Epithelial cell of proximal tubule (primary cell): ENCODE measurements at regions not wholly inside any gene's neighbourhood (a gene's known extent, or its start where the extent isn't known, plus 50 kb on each side); places are given as distances from the start of the nearest gene placed in this dataset.

ENCODE experiments used
- DNase-seq: peaks from one replicate; pipeline ENCODE4 v3.0.0-alpha.2; 2011; ENCODE audit warnings: low read depth
- H3K4me3 ChIP-seq: 2 replicates; pipeline ENCODE4 v1.5.1; 2011; ENCODE audit warnings: low read depth, mild to moderate bottlenecking, low read length
- TF ChIP-seq, protein P1 (sequence below): conservative IDR thresholded peaks from 2 replicates; pipeline ENCODE4 v1.5.1; 2012; ENCODE audit warnings: low read depth, mild to moderate bottlenecking, low read length

DNA sequence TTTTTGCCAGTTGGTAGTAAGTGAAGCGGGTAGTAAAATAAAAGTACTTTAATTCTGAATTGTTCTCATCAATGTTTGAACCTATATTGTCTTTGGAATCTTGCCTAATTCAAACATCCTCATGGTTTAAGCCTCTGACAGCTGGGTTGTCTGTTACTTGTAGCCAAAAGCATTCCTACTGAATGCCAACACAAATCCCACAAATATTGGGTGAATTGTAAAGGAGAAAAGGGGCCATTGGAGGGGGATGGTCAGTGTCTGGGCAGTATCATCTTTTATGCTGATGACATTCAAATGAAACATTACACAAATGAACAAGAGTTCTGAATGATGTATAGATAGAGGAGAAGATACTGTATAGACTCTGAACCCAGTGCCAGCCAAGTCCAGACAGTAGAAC is 309.5 kb downstream of the OSTF1 start:
- H3K4me3 ChIP-seq: no peak overlapping the region
- TF ChIP-seq, protein P1, sequence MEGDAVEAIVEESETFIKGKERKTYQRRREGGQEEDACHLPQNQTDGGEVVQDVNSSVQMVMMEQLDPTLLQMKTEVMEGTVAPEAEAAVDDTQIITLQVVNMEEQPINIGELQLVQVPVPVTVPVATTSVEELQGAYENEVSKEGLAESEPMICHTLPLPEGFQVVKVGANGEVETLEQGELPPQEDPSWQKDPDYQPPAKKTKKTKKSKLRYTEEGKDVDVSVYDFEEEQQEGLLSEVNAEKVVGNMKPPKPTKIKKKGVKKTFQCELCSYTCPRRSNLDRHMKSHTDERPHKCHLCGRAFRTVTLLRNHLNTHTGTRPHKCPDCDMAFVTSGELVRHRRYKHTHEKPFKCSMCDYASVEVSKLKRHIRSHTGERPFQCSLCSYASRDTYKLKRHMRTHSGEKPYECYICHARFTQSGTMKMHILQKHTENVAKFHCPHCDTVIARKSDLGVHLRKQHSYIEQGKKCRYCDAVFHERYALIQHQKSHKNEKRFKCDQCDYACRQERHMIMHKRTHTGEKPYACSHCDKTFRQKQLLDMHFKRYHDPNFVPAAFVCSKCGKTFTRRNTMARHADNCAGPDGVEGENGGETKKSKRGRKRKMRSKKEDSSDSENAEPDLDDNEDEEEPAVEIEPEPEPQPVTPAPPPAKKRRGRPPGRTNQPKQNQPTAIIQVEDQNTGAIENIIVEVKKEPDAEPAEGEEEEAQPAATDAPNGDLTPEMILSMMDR: no peak

DNA sequence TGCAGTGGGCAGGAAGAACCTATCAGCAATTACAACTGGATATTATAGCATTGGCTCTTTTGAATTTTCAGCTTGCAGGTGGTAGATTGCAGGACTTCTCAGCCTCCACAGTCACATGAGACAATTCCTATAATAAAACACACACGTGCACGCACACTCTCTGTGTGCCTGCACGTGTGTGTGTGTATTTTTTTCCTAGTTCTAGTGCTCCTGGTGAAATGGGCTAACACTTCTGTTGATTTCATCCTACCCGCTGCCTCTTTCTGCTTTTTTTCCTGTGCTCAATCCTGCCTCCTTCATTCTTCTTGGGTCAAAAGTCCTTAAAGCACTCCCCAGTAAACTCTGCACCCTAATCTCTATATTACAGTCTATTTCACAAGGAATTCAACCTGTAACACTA is 320.1 kb downstream of the OSTF1 start:
- TF ChIP-seq, protein P1: no peak
- H3K4me3 ChIP-seq: no peak overlapping the region
- DNase-seq: no peak

More for the DNA sequence above, 309.5 kb downstream of the OSTF1 start:
- DNase-seq: no peak

DNA sequence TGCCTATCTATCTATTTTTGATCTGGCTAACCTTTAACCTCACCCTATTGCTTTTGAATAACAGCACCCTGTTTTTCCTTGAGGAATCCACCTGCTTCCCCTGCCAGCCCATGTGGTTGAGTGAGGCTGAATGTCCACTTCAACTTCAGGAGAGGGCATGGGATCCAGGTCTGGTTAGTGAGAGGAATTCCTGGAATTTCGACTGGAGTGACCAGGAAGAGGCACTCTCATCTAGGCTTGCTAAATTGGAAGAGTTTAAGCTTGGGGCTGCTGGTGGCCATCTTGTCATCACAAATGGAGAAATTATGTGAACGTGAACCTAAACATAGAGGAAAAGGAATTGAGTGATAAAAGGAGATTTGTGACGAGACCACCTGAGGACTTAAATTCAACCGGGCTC is 322.1 kb downstream of the OSTF1 start:
- TF ChIP-seq, protein P1: no peak
- no peak for DNase-seq
- H3K4me3 ChIP-seq: no peak overlapping the region

DNA sequence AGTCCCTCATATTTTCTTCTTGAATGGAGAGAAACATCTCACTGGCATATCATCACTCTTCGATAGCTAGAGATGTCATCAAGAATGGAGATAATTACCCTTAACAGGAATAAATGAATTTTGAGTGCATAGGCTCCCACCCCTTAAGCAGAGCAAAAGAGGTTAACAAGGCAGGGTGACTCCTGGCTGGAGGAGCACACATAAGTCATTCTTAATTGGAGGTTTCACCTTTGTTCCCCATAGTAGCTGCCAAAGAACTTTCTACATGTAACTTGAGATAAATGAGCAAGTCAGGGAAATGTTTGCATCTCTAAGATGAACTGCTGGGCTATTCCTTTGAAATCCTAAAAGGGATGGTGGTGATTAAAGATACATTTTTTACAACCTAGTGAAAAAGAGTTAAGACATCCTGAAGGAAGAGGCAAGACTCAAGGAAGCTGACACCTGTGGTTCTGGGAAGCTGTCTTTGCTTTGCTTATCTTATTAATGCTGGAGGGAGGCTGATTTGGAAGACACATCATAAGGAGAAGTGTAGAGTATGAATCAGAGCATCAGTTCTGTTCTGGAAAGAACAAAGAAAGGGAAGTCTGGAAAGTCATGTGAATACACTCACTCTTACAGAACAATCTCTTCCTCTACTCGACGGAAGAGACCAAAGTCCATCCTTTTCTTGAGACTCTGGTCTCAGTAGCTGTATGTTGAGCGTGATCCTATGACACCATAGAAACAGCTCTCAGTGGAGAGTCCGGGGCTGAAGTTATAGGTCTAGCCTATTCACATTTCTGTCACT is 326.3 kb downstream of the OSTF1 start:
- no peak overlapping the region for H3K4me3 ChIP-seq
- TF ChIP-seq, protein P1: no peak
- no peak for DNase-seq

DNA sequence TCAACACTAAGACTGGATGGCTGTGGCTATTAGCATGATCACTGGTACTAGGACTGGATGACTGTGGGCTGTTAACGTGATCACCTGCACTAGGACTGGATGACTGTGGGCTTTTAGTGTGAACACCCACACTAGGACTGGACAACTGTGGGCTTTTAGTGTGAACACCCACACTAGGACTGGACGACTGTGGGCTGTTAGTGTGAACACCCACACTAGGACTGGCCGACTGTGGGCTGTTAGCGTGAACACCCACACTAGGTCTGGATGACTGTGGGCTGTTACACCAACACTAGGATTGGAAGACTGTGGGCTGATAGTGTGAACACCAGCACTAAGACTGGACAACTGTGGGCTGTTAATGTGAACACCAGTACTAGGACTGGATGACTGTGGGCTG is 329.2 kb downstream of the OSTF1 start:
- TF ChIP-seq, protein P1: no peak
- no peak overlapping the region for H3K4me3 ChIP-seq
- no peak for DNase-seq

DNA sequence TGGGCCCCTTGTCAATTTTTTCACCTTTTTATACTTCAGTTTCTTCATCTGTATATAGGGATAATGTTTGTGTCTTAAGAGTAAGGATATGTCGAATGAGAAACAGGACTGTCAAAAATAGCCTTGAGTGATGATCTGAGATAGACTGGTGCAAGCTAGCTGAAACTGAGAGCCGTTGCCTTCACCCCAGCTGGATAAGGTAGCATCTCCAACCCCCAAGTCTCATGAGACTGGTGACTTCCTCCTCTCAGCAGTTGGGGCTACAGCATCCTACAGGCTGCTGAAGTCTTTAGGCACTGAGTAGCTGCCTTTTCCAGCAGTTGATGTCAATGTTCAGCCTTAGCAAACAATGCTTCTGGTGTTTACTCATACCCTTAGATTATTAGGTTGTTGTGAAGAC is 330.2 kb downstream of the OSTF1 start:
- DNase-seq: no peak
- H3K4me3 ChIP-seq: no peak overlapping the region
- TF ChIP-seq, protein P1: no peak

DNA sequence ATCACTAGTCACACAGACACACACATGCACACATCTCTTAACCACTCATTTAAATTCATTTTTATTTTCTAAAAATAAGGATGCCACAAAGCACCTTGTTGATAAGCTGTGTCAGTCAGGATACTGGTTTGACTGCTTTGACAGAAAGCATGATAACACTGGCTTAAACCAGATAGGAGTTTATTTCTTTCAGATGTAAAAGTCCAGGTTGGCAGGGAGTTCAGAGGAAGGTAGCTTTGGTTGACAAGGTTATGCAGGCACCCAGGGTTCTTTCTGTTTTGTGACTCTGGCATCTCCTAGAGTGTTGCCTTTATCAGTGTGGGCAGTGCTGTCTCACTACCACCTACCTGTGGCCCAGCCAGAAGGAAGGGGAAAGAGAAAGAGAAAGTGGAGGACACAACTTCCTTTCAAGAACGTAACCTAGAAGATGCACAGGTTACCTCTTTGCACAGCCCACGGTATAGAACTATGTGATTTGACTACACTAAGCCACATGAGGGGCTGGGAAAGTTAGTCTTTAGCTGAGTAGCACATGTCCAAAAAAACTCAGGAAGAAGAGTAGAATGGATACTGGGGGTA is 334.7 kb downstream of the OSTF1 start:
- no peak for DNase-seq
- no peak overlapping the region for H3K4me3 ChIP-seq

More for the DNA sequence above, 334.7 kb downstream of the OSTF1 start:
- TF ChIP-seq, protein P1: no peak
